ENCODE measurements at regions not wholly inside any gene's neighbourhood (a gene's known extent, or its start where the extent isn't known, plus 50 kb on each side); places are given as distances from the start of the nearest gene placed in this dataset.
"Not testable (repeated sequence)": the region's sequence is repeated elsewhere in the genome, so short reads cannot be mapped to it uniquely, and the experiment has no call there.

DNA sequence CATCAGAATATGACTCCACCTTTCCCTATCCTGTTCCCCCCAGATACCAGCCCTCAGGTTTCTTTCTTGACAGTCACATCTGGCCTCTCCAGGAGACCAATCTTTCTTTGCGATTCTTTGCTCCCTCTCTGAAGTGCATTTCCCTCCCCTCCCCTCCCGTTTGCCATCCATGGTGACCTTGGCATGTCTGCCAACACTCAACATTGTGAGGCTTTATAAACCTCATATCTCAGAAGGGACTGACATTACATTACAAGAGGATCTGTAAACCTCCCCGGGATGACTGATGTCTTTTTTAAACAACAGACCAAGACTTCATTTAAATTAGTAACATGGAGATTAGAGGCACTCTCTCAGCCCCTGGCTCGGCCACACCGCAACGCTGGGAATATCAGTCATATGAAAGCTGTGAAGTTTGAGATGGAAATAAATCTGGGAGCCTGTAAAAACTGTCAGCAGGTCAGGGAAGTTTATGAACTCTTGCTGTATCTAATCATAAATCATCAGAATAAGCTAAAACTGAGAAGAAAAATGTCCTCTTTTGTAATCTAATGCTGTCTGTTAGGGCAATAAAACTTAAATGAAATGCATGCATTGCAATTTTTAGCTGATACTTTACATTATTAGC, 401.7 kb upstream of the PROX1 start:
- Mint-ChIP-seq H3K27ac (no peak overlapping the region), H3K4me1 (ENCODE audit: low read depth) (no peaks in the 10 kb centered on the region), H3K36me3 (ENCODE audit: low read depth) (no peaks in the 10 kb centered on the region), H3K9me3 (peaks cover 51% of the 10 kb centered on the region), H3K4me3 (no peak overlapping the region), H3K27me3 (ENCODE audit: insufficient read depth) (no peaks in the 10 kb centered on the region; the same call in 1 of the 2 replicates)
- no peak for TF ChIP-seq CTCF (IDR thresholded peaks at IDR 0.05)
- no peak for DNase-seq

GRCh38 chr1:213586587-213586972, 401.2 kb upstream of the PROX1 start:
- no peaks in the 10 kb centered on the region for H3K4me1 Mint-ChIP-seq (ENCODE audit: low read depth)
- DNase-seq = no peak
- peaks cover 52% of the 10 kb centered on the region for H3K9me3 Mint-ChIP-seq
- H3K27ac Mint-ChIP-seq = no peak overlapping the region
- no peaks in the 10 kb centered on the region; the same call in 1 of the 2 replicates for H3K27me3 Mint-ChIP-seq (ENCODE audit: insufficient read depth)
- no peaks in the 10 kb centered on the region for H3K36me3 Mint-ChIP-seq (ENCODE audit: low read depth)
- TF ChIP-seq CTCF (IDR thresholded peaks at IDR 0.05) = no peak
- H3K4me3 Mint-ChIP-seq = no peak overlapping the region

GRCh38 chr1:213596729-213597128, 391.0 kb upstream of the PROX1 start:
- TF ChIP-seq CTCF (IDR thresholded peaks at IDR 0.05) = no peak
- peaks cover 3% of the 10 kb centered on the region; the same call in 1 of the 2 replicates for H3K27me3 Mint-ChIP-seq (ENCODE audit: insufficient read depth)
- H3K4me1 Mint-ChIP-seq (ENCODE audit: low read depth) = no peaks in the 10 kb centered on the region
- H3K4me3 Mint-ChIP-seq = no peak overlapping the region
- H3K27ac Mint-ChIP-seq = no peak overlapping the region
- H3K36me3 Mint-ChIP-seq (ENCODE audit: low read depth) = no peaks in the 10 kb centered on the region; the same call in 1 of the 2 replicates
- no peak for DNase-seq
- H3K9me3 Mint-ChIP-seq = peaks cover 65% of the 10 kb centered on the region

DNA sequence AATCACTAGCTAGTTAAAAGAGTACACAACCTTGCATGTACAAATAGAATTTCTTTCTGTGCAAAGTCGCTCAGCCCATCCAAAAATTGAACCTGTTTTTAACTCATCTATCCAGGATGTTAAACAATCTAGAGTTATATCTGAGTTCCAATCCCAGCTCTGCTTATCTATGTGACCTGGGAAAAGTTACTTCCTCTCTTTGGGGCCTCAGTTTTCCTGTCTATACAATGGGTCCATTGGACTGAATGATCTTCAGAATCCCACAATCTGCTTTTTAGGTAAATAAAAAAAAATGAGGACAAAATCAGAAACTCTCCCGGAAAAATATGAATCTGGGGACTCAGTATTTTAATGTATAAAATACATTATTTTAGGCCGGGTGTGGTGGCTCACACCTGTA, 389.5 kb upstream of the PROX1 start:
- no peak overlapping the region for H3K27ac Mint-ChIP-seq
- H3K4me1 Mint-ChIP-seq (ENCODE audit: low read depth) = no peaks in the 10 kb centered on the region
- peaks cover 62% of the 10 kb centered on the region for H3K9me3 Mint-ChIP-seq
- peaks cover 3% of the 10 kb centered on the region; the same call in 1 of the 2 replicates for H3K27me3 Mint-ChIP-seq (ENCODE audit: insufficient read depth)
- no peak for TF ChIP-seq CTCF (IDR thresholded peaks at IDR 0.05)
- H3K36me3 Mint-ChIP-seq (ENCODE audit: low read depth) = no peaks in the 10 kb centered on the region
- H3K4me3 Mint-ChIP-seq = no peak overlapping the region
- DNase-seq = no peak

GRCh38 chr1:213600879-213601278, 386.9 kb upstream of the PROX1 start:
- H3K27me3 Mint-ChIP-seq (ENCODE audit: insufficient read depth) = peaks cover 3% of the 10 kb centered on the region; the same call in 1 of the 2 replicates
- no peak overlapping the region for H3K27ac Mint-ChIP-seq
- no peak overlapping the region for H3K4me3 Mint-ChIP-seq
- no peaks in the 10 kb centered on the region for H3K4me1 Mint-ChIP-seq (ENCODE audit: low read depth)
- DNase-seq = no peak
- TF ChIP-seq CTCF (IDR thresholded peaks at IDR 0.05) = no peak
- peaks cover 65% of the 10 kb centered on the region for H3K9me3 Mint-ChIP-seq
- H3K36me3 Mint-ChIP-seq (ENCODE audit: low read depth) = no peaks in the 10 kb centered on the region

GRCh38 chr1:213601705-213602104, 386.1 kb upstream of the PROX1 start:
- not testable (repeated sequence) for DNase-seq; H3K4me3 Mint-ChIP-seq; H3K4me1 Mint-ChIP-seq (ENCODE audit: low read depth); H3K36me3 Mint-ChIP-seq (ENCODE audit: low read depth); H3K27me3 Mint-ChIP-seq (ENCODE audit: insufficient read depth); H3K27ac Mint-ChIP-seq
- H3K9me3 Mint-ChIP-seq = peaks cover 66% of the 10 kb centered on the region

Data from HFFc6 (cell line).